GM18867 (cell line): ENCODE measurements at regions not wholly inside any gene's neighbourhood (a gene's known extent, or its start where the extent isn't known, plus 50 kb on each side); places are given as distances from the start of the nearest gene placed in this dataset.

ENCODE experiments used
- ATAC-seq: cut with Tn5 transposase; IDR thresholded peaks from one replicate; pipeline ENCODE4 v1.9.1; 2021; ENCODE audit warnings: mild to moderate bottlenecking, moderate library complexity; ENCODE audit not compliant: unreplicated experiment

DNA sequence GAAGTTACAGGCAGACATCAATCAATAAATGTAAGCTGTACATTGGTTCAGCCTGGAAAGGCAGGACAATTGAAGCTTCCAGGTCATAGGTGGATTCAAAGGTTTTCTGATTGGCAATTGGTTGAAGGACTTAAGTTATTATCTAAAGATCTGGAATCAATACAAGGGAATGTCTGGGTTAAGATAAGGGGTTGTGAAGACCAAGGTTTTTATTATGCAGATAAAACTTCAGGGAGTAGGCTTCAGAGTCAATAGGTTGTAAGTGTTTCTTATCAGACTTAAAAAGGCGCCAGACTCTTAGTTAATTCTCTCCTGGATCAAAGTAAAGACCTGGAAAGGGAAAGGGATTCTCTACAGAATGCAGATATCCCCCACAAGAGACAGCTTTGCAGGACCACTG is 935.4 kb downstream of the TBC1D22A start:
- ATAC-seq, result no peak

DNA sequence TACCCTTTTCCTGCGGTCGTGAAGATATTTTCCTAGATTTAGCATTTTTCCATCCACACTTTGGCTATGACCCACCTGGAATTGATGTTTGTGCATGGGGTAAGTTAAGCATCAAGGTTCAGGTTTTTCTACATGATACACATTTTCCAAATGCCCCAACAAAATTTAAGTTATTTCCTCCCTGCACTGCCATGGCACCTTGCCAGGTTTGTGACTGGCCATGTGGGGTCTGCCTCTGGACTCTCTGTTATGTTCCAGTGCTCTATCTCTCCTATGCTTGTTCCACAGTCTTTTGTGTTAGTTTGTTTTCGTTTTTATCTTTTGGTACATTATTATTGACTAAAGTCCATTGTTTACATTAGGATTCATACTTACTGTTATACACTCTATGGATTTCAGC is 934.3 kb downstream of the TBC1D22A start:
- no peak for ATAC-seq

GRCh38 chr22:47695176-47695575 is 932.7 kb downstream of the TBC1D22A start:
- ATAC-seq, result peak; percentile 42

DNA sequence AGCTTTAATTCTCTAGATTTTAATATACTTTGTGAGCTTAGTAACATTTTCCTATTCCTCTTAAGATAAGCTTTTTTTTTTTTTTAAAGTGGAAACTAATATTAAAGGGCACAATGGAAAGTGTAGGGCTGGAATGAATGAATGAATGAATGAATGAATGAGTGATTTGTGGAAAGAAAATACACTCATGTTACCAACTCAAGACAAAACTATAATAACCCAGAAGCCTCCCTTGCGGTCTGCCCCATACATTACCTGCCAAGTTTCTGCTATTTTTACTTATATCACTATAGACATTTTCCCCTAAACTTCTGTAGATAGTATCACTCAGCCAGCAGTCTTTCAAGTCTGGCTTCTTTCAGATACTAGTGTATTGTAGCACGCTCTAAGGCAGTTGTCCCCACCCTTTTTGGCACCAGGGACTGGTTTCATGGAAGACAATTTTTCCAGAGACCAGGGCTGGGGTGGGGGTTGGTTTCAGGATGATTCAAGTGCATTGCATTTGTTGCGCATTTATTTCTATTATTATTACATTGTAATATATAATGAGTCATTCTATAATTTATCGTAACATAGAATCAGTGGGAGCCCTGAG is 932.2 kb downstream of the TBC1D22A start:
- ATAC-seq, result no peak

DNA sequence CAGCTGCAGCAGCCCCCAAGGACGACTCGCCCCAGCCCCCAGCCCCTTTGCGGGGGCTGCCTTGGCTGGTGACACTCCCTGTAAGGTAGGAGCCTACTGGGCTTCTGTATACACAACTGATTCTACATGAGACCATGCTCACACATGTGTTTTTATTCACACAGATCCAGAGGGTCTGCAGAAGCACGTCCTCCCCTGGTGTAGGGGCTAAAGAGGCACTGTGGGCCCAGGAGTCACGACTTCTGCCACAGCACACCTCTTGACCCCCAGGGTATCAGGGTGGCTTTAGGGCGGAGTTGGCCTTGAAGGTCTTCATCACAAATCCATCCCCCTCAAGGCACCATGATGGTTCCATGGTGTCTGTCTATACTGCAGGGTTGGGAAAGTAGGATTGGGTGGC is 931.2 kb downstream of the TBC1D22A start:
- ATAC-seq, result no peak

DNA sequence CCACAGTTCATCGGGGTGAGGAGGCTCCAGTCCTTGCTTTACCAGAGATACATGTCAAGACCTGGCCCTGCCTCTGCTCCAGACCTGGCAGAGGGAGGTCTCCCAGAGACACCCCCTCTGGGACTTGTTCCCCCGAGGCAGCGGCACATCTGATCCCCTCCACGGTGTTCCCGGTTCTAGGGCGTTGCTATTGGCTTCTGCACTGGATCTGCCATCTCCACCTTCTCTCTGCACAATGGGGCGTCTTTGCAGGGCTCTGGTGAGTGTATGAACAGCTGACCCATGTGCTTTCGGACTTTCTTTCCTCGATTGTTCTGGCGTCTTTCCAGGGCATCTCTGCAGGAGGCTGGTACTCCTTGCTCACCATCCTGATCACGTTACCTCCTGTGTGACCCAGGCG is 930.4 kb downstream of the TBC1D22A start:
- no peak for ATAC-seq

- ATAC-seq, result no peak
Observed at GRCh38 chr22:47691152-47691895, 928.9 kb downstream of the TBC1D22A start.

DNA sequence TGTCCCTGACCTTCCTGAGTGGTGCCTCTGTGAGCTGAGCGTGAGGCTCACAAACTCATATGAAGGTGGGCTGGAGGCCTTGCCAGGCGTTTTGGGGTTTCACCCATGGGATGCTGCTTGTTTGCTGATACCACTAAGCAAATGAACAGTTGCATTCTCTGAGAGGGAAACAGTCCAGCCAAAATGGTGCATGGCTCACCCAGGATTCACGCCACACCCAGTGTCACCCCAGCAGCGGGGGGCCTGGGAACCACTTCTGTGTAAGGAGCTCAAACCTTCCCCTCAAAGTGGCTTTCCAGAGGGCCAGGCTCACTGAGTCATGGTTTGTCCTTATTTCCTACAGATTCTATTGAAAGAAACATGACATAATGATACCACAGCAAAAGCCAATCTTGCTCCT is 928.1 kb downstream of the TBC1D22A start:
- no peak for ATAC-seq

DNA sequence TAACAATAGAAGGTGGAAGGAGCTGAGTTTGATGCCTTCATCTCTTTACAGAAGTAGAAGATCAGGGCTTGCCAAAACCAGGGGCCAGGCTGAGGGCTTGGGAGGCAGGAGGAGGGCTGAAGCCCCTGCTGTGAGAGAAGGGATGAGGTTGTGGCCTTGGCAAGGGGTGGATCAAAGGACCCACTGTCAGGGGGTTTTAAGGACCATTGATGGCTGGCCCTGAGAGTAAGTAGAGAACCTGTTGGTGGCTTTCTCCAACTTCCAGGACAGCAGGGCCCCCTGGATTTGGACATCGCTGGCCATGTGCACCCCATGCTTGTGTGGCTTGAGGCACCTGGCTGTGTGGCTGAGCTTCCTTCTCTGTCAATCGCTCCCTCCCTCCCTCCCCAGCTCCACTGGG is 927.7 kb downstream of the TBC1D22A start:
- ATAC-seq, result no peak

DNA sequence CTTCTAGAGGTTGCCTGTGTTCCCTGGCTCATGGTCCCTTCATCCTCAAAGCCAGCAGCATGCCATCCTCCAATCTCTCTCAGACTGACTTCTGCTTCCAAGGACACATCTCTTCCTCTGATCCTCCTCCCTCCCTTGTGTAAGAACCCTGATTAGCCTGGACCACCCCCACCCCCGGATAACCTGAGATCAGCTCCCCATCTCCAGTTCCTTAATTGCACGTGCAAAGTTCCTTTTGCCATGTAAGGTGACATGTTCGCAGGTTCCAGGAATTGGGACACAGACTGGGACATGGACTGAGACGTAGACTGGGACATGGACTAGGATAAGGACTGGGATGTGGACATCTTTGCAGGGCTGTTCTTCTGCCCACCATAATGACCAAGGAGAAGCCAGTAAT is 925.3 kb downstream of the TBC1D22A start:
- ATAC-seq, result no peak

DNA sequence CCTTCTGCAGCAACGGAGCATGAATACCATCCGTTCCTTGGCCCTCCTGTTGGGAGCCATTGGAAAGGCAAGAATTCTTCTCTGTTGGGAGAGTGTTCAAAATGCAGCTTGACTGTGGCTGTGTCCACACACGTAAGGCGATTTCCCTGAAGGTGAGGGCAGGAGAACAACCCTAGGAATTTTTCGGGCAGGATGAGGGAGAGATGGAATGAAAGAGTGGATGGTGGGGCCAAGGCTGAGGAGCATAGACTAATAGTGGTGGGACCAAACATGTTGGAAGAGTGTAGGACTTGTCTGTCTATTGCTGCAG is 924.9 kb downstream of the TBC1D22A start:
- ATAC-seq, result no peak

DNA sequence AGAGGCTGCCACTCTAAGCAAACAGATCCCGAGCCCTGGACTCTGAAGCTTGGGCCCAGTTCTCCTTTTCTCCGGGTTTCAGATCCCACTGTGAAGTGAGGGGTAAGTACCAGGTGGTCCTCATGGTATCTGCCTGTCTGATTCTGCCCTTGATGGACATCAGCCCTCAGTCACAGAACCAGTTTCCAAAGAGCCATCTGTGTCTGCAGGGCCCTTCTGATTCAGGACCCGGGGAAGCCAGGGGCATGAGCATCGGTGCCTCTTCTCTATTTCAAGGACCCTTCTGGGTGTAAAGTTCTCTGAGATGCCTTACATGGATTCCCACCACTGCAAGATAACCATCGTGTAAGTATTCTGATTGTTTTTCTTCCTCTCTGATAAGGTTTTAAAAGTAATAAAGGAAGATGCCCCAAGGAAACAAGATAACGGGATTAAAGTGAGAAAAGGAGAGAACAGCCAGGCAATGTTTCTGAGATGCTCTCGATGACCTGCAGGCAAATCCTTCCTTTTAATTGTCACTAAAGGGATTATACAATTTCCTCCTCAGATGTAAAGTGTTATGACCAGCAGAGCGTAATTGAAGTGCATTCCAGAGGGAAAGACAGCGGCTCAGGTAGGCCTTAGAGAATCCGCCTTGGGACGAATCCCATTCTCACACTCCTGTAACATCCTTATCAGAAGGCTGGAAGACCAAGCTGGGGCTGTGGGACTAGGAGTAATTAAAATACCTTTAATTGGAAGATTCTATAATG is 924.3 kb downstream of the TBC1D22A start:
- ATAC-seq, result no peak

GRCh38 chr22:47681411-47682165 is 919.1 kb downstream of the TBC1D22A start:
- no peak for ATAC-seq

- no peak for ATAC-seq
Observed at GRCh38 chr22:47678636-47679287, 916.3 kb downstream of the TBC1D22A start.

DNA sequence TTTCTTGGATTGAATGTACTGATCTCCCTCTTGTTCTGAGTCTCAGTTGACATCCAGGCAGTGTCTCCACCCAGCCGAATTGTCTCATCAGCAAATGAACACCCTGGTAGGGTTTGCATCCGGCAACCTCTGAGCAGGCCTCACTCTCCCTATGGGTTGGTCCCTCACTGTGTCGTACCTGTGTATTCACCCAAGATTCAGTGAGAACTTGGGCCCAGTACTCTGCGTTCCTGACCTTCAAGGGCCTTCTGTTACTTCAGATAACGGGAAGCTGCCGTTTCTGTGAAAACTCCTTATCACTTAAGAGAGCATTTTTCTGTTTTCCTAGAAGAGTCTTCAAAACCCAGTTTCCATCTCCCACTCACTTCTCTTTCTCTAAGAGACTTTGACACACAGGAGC is 915.6 kb downstream of the TBC1D22A start:
- ATAC-seq, result no peak

- ATAC-seq, result no peak
Observed at GRCh38 chr22:47676685-47677084, 914.2 kb downstream of the TBC1D22A start.

DNA sequence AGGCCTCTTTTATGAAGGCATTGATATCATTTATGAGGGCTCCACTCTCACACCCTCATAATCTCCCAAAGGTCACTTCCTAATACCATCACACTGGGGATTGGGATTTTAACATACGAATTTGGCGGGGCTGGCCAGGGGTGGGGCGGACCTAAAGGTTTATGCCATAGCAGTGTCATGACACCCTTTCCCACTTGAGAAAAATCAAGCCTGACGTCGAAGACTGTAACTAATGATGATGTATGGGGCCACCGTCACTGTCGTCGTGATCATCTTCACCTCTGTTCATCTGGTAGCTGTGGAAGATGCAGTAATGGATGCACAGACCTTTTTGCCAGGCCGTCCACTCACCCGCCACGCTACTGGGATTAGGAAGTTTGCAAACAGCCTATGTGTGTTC is 912.1 kb downstream of the TBC1D22A start:
- no peak for ATAC-seq

DNA sequence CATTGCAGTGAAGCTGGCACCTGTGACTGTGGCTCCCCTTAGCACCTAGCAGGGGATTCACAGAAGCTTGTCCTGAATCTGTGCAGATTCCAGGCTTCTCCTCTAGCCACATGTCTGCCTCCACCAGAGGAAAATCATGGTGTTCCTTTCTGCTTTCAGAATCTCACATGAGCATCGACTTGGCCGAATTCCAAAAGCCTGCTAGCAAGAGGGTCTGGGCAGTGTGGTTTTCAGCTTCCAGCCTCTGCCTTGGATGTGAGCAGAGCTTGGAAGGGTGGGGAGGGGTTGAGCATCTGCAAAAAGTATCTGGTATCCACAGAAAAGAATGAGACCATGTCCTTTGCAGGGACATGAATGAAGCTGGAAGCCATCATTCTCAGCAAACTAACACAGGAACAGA is 911.1 kb downstream of the TBC1D22A start:
- ATAC-seq, result no peak

DNA sequence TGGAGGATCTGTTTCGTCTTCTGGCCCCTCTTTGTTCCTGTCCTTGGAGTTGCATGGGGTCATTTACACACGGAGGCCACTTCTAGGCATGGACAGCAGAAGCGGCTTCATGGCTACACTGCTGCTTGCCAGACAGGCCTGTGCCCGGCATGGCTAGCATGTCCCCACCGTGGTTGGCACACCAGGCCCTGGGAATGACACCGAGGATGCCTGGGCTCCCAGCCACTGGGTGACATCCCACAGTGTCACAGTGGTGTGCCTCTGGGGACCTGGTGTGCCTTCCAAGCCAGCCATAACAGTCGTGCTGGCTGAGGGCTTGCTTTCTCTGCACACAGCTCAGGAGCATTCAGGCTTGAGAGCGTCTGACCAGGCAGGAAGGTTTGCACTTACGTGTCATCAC is 910.1 kb downstream of the TBC1D22A start:
- no peak for ATAC-seq

DNA sequence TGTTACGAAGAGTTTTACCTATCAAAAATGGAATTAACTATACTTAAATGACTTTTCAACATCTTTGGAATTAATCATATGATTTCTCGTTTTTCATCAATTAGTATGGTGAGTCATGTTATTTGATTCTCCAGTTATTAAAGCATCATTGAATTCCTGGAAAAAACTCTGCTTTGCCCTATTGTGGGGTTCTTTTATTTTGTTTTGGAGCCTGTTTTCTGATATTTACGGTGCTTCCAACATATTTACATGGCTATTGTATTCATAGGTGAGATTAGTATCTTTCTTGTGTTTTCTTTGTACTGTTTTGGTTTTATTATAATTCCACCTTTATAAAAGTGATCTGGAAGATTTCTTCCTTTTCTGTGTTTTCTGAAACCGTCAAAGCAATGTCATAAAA is 902.7 kb downstream of the TBC1D22A start:
- ATAC-seq, result no peak
